HG02870 (cell line): ENCODE measurements at regions not wholly inside any gene's neighbourhood (a gene's known extent, or its start where the extent isn't known, plus 50 kb on each side); places are given as distances from the start of the nearest gene placed in this dataset.
"Not testable (repeated sequence)": the region's sequence is repeated elsewhere in the genome, so short reads cannot be mapped to it uniquely, and the experiment has no call there.

Experiments
- ATAC-seq: cut with Tn5 transposase; IDR thresholded peaks from one replicate; pipeline ENCODE4 v1.9.1; 2021; ENCODE audit warnings: mild to moderate bottlenecking, moderate library complexity; ENCODE audit not compliant: unreplicated experiment

DNA sequence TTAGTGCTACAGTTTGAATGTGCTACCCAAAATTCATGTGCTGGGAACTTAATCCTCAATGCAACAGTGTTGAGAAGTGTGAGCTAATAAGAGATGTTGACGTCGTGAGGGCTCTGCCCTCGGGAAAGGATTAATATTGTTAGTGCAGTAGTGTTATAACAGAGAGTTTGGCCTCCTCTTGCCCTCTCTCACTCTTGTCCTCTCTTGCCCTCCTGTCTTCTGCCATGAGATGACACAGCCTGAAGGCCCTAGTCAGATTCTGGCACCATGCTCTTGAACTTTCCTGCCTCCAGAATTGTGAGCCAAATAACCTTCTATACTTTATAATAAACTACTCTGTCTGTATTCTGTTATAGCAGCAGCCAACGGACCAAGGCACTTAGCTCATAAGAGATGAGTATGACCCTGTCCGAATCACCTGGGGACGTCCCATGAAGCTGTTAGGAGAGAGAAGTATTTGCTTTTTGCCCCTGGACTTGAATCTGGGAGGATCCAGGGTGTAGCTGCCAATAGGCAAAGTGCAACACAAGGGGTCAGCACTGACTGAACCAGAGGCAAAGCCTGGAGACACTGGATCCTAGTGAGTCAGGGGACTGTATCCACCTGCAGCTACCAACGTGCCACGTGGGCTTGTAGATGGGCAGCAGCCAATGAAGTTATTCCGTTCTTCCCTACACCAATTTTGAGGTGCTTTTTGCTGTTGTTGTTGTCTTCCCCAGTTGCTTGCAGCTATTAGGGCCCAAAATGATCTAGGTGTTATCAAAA lies 233.7 kb downstream of the THBS2 start:
- no peak for ATAC-seq

GRCh38 chr6:169019111-169019510 lies 234.5 kb downstream of the THBS2 start:
- no peak for ATAC-seq

DNA sequence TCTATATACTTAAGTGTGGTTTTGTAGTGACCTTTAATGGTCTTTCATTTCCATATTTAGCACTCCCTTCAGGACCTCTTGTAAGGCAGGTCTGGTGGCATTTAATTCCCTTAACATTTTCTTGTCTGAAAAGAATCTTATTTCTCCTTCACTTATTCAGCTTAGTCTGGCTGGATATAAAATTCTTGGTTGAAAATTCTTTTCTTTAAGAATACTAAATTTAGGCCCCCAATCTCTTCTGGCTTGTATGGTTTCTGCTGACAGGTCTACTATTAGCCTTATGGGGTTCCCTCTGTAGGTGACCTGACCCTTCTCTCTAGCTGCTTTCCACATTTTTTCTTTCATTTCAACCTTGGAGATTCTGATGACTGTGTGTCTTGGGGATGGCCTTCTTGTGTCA lies 236.9 kb downstream of the THBS2 start:
- ATAC-seq = no peak

GRCh38 chr6:169014211-169015197 lies 239.1 kb downstream of the THBS2 start:
- ATAC-seq = no peak

- ATAC-seq = no peak
Measured at GRCh38 chr6:169009628-169010027, 244.0 kb downstream of the THBS2 start.

DNA sequence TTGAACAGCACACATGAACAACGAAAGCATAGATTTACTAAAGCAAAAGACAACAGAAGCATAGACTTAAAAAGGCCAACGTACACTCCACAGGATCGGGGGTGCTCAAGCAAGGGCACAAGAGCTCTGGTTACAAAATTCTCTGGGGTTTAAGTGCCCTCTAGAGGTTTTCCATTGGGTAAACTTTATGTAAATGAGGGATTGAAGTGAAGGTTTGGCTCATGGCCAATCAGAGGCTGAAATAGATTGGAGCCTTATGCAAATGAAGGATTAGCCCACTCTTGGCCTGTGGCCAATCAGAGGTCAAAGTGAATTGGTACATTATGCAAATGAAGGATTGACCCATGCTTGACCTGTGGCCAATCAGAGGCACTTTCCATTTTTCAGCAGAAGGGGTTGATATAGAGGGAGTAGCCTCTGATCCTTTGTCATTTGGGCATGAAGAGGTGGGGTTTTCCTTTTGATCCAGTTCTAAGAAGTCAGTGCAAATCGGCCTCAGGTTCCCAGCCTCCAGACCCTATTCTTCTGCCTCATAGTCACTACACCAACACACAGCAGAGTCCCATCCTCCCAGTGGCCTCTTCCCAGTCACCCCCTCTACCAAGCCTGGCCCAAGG lies 244.9 kb downstream of the THBS2 start:
- ATAC-seq = no peak

- ATAC-seq = no peak
Measured at GRCh38 chr6:169005166-169005565, 248.5 kb downstream of the THBS2 start.

GRCh38 chr6:169000022-169000421 lies 253.6 kb downstream of the THBS2 start:
- no peak for ATAC-seq

DNA sequence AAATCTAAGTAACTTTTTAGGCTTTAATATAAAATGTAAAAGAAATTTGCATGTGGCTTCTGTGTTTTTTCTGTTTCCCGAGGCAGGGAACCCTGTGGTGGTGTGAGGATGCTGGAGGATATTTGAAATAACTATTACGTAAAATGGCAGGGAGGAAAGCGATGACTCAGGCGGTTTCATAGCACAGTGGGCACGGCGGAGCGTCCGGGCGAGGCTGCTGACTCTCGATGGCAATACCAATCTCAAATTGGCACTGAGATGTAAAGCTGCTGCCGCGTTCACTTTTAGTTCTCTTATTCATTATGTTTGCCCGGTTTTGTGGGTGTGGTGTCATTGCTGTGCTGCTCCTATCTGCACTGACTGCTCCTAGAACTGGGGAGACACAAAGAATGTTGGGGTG lies 254.3 kb downstream of the THBS2 start:
- ATAC-seq = no peak

GRCh38 chr6:168996356-168996625 lies 257.4 kb downstream of the THBS2 start:
- no peak for ATAC-seq

- ATAC-seq = no peak
Measured at GRCh38 chr6:168995526-168996355, 257.9 kb downstream of the THBS2 start.

- ATAC-seq = no peak
Measured at GRCh38 chr6:168994956-168995355, 258.7 kb downstream of the THBS2 start.

DNA sequence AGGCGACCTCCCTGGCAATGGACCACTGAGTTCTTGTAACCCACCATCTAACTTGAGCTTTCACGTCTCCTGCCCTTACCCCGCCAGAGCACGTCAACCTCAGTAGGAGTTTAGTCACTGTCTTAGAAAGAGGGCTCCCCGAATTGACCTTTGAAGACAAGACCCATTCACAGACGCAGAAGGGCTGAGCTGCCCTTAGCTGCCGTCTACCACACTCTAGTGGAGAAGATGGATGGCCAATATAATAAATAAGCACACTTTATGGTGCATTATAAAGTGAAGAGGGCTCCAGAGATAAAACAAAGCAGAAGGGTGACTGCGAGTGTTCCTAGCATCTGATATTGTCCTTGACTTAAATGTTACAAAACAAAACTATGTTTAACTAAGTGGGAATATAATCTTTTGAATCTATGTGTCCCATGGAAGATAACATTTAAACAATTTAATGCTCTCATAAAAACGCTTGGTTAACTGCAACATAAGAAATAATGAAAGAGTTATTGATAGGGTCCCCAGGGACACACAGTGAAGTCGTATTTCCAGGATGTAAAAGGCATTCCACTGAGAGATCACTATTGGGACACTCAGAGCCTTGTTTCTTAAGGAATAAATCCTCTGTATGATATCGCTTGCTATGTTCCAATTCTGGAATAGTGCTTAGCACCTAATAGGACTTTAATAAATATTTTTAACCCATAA lies 261.1 kb downstream of the THBS2 start:
- no peak for ATAC-seq

DNA sequence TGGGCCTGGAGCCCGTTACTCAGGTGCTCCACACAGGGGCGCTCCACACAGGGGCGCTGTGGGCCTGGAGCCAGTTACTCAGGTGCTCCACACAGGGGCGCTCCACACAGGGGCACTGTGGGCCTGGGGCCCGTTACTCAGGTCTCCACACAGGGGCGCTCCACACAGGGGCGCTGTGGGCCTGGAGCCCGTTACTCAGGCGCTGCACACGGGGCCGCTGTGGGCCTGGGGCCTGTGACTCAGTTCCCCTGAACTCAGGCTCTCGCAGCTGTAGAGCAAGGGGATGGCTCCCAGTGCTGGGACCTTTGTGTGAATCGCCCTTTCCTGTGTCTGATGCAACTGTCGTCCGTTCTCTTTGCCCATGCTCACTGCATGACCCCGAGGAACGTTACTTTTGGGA lies 262.0 kb downstream of the THBS2 start:
- ATAC-seq = not testable (repeated sequence)

DNA sequence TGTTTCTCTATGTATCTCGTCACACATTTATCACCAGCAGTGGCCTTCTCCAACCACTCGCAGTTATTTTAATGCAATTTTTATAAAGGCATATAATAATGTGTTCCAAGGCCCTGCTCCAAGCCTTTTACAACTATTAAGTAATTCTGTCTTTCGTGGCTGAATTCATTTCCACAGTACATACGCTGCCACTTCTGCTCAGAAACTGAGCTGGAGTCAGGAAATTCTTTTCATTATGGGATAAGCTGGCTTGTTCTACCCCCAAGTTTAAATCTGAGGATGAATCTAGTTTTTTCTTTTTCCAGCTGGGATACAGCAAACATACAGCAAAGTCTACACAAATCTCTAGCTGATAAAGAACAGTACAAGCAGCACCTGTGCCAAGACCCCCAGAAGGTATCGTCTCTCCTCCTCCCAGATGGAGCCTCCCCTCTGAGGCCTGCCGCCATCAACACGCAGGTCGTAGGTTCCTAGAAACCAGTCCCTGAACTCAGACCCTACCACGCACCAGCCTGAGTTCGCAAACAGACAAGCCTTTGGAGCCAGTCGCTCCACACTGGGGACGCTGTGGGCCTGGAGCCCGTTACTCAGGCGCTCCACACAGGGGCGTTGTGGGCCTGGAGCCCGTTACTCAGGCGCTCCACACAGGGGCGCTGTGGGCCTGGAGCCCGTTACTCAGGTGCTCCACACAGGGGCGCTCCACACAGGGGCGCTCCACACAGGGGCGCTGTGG lies 263.5 kb downstream of the THBS2 start:
- no peak for ATAC-seq

GRCh38 chr6:168989421-168989820 lies 264.2 kb downstream of the THBS2 start:
- no peak for ATAC-seq

GRCh38 chr6:168988801-168989200 lies 264.8 kb downstream of the THBS2 start:
- ATAC-seq = no peak

DNA sequence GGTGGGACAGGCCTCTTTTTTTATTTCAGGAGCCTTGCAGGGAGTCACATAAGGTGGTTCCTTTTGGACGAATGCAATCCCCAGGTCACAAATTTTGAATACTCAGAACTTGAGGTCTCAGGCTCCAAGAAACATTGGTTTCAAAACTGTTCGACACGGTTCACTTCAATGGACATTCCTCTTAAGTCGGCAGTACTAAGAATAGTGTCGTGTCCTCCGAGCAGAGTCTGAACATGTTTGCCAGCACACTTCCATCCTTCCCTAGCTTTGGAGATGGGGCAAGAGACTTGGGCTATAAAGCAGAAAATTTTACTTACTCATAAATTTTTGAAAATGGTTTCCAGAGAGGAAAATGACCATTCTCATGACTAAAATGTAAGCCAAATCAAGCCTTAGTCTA lies 265.4 kb downstream of the THBS2 start:
- ATAC-seq = no peak

DNA sequence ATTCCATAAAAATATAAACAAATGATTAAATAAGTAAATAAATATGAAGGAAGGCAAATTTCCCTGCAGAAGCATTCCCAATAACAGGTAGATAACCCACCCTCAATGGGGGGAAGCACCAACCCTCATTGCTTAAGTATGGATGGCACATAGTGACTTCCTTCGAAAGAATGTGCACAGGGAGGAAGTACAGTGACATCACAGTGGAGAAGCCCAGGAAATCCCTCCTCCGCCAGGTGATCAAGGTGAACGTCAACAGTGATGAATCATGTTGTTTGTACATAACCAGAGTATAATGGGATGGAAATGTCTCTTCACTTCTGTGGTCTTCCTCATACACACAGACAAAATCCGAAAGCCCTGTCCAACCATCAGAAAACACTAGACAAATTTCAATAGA lies 267.9 kb downstream of the THBS2 start:
- ATAC-seq = no peak

- no peak for ATAC-seq
Measured at GRCh38 chr6:168983925-168984324, 269.7 kb downstream of the THBS2 start.
